Glomerular visceral epithelial cell (primary cell): ENCODE measurements at regions not wholly inside any gene's neighbourhood (a gene's known extent, or its start where the extent isn't known, plus 50 kb on each side); places are given as distances from the start of the nearest gene placed in this dataset.
A peak's percentile ranks its signal among the peaks of the same experiment; 100 is the strongest.
"Not testable (repeated sequence)": the region's sequence is repeated elsewhere in the genome, so short reads cannot be mapped to it uniquely, and the experiment has no call there.

Source experiments
- DNase-seq: peaks from one replicate; pipeline ENCODE4 v3.0.0-alpha.2; 2016; ENCODE audit errors: extremely low spot score

- DNase-seq, result no peak
Measured at GRCh38 chr22:22716136-22716665, 71.8 kb downstream of the GGTLC2 start.

GRCh38 chr22:22717664-22718063, 73.2 kb downstream of the GGTLC2 start:
- DNase-seq, result no peak

GRCh38 chr22:22720201-22720723, 75.8 kb downstream of the GGTLC2 start:
- peak; percentile 25 for DNase-seq

- DNase-seq, result peak; percentile 16
Measured at GRCh38 chr22:22720724-22721261, 76.4 kb downstream of the GGTLC2 start.

GRCh38 chr22:22721681-22722354, 77.4 kb downstream of the GGTLC2 start:
- peak; percentile 21 for DNase-seq

GRCh38 chr22:22728382-22728781, 84.0 kb downstream of the GGTLC2 start:
- no peak for DNase-seq

- DNase-seq, result no peak
Measured at GRCh38 chr22:22730655-22731373, 86.4 kb downstream of the GGTLC2 start.

- DNase-seq, result no peak
Measured at GRCh38 chr22:22731374-22731676, 86.9 kb downstream of the GGTLC2 start.

- not testable (repeated sequence) for DNase-seq
Measured at GRCh38 chr22:22733006-22733405, 88.6 kb downstream of the GGTLC2 start.

- no peak for DNase-seq
Measured at GRCh38 chr22:22733881-22734373, 89.5 kb downstream of the GGTLC2 start.

GRCh38 chr22:22734395-22735272, 90.2 kb downstream of the GGTLC2 start:
- DNase-seq, result not testable (repeated sequence)

GRCh38 chr22:22735276-22735675, 90.9 kb downstream of the GGTLC2 start:
- DNase-seq, result not testable (repeated sequence)

- DNase-seq, result no peak
Measured at GRCh38 chr22:22735695-22736611, 91.5 kb downstream of the GGTLC2 start.

GRCh38 chr22:22737590-22737989, 93.2 kb downstream of the GGTLC2 start:
- DNase-seq, result no peak

- no peak for DNase-seq
Measured at GRCh38 chr22:22738959-22739585, 94.7 kb downstream of the GGTLC2 start.

GRCh38 chr22:22740560-22741276, 96.3 kb downstream of the GGTLC2 start:
- DNase-seq, result no peak

- no peak for DNase-seq
Measured at GRCh38 chr22:22741843-22742242, 97.4 kb downstream of the GGTLC2 start.

GRCh38 chr22:22742641-22743040, 98.2 kb downstream of the GGTLC2 start:
- DNase-seq, result no peak

- no peak for DNase-seq
Measured at GRCh38 chr22:22743128-22743760, 98.8 kb downstream of the GGTLC2 start.
